ENCODE measurements at regions not wholly inside any gene's neighbourhood (a gene's known extent, or its start where the extent isn't known, plus 50 kb on each side); places are given as distances from the start of the nearest gene placed in this dataset.
A peak's percentile ranks its signal among the peaks of the same experiment; 100 is the strongest.

GRCh38 chr4:124540014-124540413 is 172.5 kb downstream of the ANKRD50 start:
- H3K9me2 ChIP-seq (ENCODE audit: insufficient read depth, low read length): no peaks in the 10 kb centered on the region
- peak overlapping the region; percentile 5 for H3K4me2 ChIP-seq (ENCODE audit: low read length)
- no peaks in the 10 kb centered on the region for H4K20me1 ChIP-seq (ENCODE audit: insufficient read depth)
- no peaks in the 10 kb centered on the region for H3K36me3 ChIP-seq (ENCODE audit: insufficient read depth, low read length)
- no peaks in the 10 kb centered on the region for H3K79me2 ChIP-seq (replicated peaks; ENCODE audit: insufficient read depth, low read length)
- TF ChIP-seq EP300 (conservative IDR thresholded peaks at IDR 0.05; ENCODE audit: poor library complexity, severe bottlenecking) (peak; percentile 43), TAF1 (IDR thresholded peaks at IDR 0.05; ENCODE audit: low read depth) (no peak), POLR2AphosphoS5 (IDR thresholded peaks at IDR 0.05) (peak; percentile 69)
- H3K9ac ChIP-seq (ENCODE audit: low read length): no peak overlapping the region
- no peak overlapping the region for H3K27ac ChIP-seq (ENCODE audit: low read length)
- H3K9me3 ChIP-seq (ENCODE audit: low read length): no peaks in the 10 kb centered on the region
- H3K4me3 ChIP-seq (ENCODE audit: low read length): no peak overlapping the region
- H3K27me3 ChIP-seq (ENCODE audit: insufficient read depth, low read depth, low read length): no peaks in the 10 kb centered on the region
- peaks cover 10% of the 10 kb centered on the region for H3F3A ChIP-seq (ENCODE audit: insufficient read depth, low read length, poor library complexity, severe bottlenecking)
- no peak overlapping the region for H2AFZ ChIP-seq (ENCODE audit: low read depth, low read length)

- no peak overlapping the region for H3K4me2 ChIP-seq (ENCODE audit: low read length)
- no peaks in the 10 kb centered on the region for H3K36me3 ChIP-seq (ENCODE audit: insufficient read depth, low read length)
- no peak overlapping the region for H3K27ac ChIP-seq (ENCODE audit: low read length)
- H3K79me2 ChIP-seq (replicated peaks; ENCODE audit: insufficient read depth, low read length): no peaks in the 10 kb centered on the region
- TF ChIP-seq CTCF (IDR thresholded peaks at IDR 0.05; ENCODE audit: poor library complexity, severe bottlenecking) (no peak), POLR2AphosphoS5 (IDR thresholded peaks at IDR 0.05) (no peak), REST (IDR thresholded peaks at IDR 0.05; ENCODE audit: borderline replicate concordance) (no peak), EZH2 (IDR thresholded peaks at IDR 0.05; ENCODE audit: borderline replicate concordance, insufficient read depth, low read length, poor library complexity, severe bottlenecking) (no peak)
- H3K9me3 ChIP-seq (ENCODE audit: low read length): no peaks in the 10 kb centered on the region
- no peaks in the 10 kb centered on the region for H3F3A ChIP-seq (ENCODE audit: insufficient read depth, low read length, poor library complexity, severe bottlenecking)
- H3K4me3 ChIP-seq (ENCODE audit: low read length): no peak overlapping the region
- no peak overlapping the region for H3K9ac ChIP-seq (ENCODE audit: low read length)
- H3K27me3 ChIP-seq (ENCODE audit: insufficient read depth, low read depth, low read length): no peaks in the 10 kb centered on the region
- no peak overlapping the region for H2AFZ ChIP-seq (ENCODE audit: low read depth, low read length)
- no peaks in the 10 kb centered on the region for H3K9me2 ChIP-seq (ENCODE audit: insufficient read depth, low read length)
- H4K20me1 ChIP-seq (ENCODE audit: insufficient read depth): no peaks in the 10 kb centered on the region
Observed at GRCh38 chr4:124541652-124542420, 170.7 kb downstream of the ANKRD50 start.

- H4K20me1 ChIP-seq (ENCODE audit: insufficient read depth): no peaks in the 10 kb centered on the region
- H3K9ac ChIP-seq (ENCODE audit: low read length): no peak overlapping the region
- H3K27me3 ChIP-seq (ENCODE audit: insufficient read depth, low read depth, low read length): no peaks in the 10 kb centered on the region
- no peak overlapping the region for H3K4me3 ChIP-seq (ENCODE audit: low read length)
- no peaks in the 10 kb centered on the region for H3K79me2 ChIP-seq (replicated peaks; ENCODE audit: insufficient read depth, low read length)
- TF ChIP-seq SMC3 (conservative IDR thresholded peaks at IDR 0.05; ENCODE audit: poor library complexity) (no peak), EP300 (conservative IDR thresholded peaks at IDR 0.05; ENCODE audit: poor library complexity, severe bottlenecking) (no peak), MXI1 (conservative IDR thresholded peaks at IDR 0.05; ENCODE audit: poor library complexity, severe bottlenecking) (no peak), EZH2 (IDR thresholded peaks at IDR 0.05; ENCODE audit: borderline replicate concordance, insufficient read depth, low read length, poor library complexity, severe bottlenecking) (no peak)
- no peaks in the 10 kb centered on the region for H3F3A ChIP-seq (ENCODE audit: insufficient read depth, low read length, poor library complexity, severe bottlenecking)
- H3K27ac ChIP-seq (ENCODE audit: low read length): no peak overlapping the region
- no peak overlapping the region for H3K4me2 ChIP-seq (ENCODE audit: low read length)
- no peaks in the 10 kb centered on the region for H3K9me2 ChIP-seq (ENCODE audit: insufficient read depth, low read length)
- H2AFZ ChIP-seq (ENCODE audit: low read depth, low read length): no peak overlapping the region
- H3K9me3 ChIP-seq (ENCODE audit: low read length): no peaks in the 10 kb centered on the region
- H3K36me3 ChIP-seq (ENCODE audit: insufficient read depth, low read length): no peaks in the 10 kb centered on the region
Observed at GRCh38 chr4:124555959-124556358, 156.6 kb downstream of the ANKRD50 start.

All from neural cell (in vitro differentiated cells).